Astrocyte (in vitro differentiated cells and primary cell): ENCODE measurements at regions not wholly inside any gene's neighbourhood (a gene's known extent, or its start where the extent isn't known, plus 50 kb on each side); places are given as distances from the start of the nearest gene placed in this dataset.

Source experiments
- DNase-seq: peaks from one replicate; pipeline ENCODE4 v3.0.0-alpha.2; 2010; ENCODE audit warnings: low read depth
- FAIRE-seq: peaks from 2 replicates; lab custom pipeline; 2011; peaks lifted over from hg19 to GRCh38; lab: Jason Lieb, UNC
- H2AFZ ChIP-seq: 2 replicates; pipeline ENCODE4 v1.6.0; 2012; ENCODE audit warnings: low read depth, low read length, inconsistent platforms
- H3K27ac ChIP-seq: 2 replicates; pipeline ENCODE4 v1.5.1; 2011; ENCODE audit warnings: low read depth, low read length, inconsistent platforms
- H3K27me3 ChIP-seq: 2 replicates; pipeline ENCODE4 v1.6.0; 2011; ENCODE audit warnings: low read length, inconsistent platforms; ENCODE audit not compliant: insufficient read depth
- H3K36me3 ChIP-seq: 2 replicates; pipeline ENCODE4 v1.5.1; 2011; ENCODE audit warnings: low read length, inconsistent platforms; ENCODE audit not compliant: insufficient read depth
- H3K4me1 ChIP-seq: 2 replicates; pipeline ENCODE4 v1.5.1; 2011; ENCODE audit warnings: low read length, inconsistent platforms; ENCODE audit not compliant: insufficient read depth
- H3K4me2 ChIP-seq: 2 replicates; pipeline ENCODE4 v1.6.0; 2012; ENCODE audit warnings: low read length, inconsistent platforms
- H3K4me3 ChIP-seq: 2 replicates; pipeline ENCODE4 v1.5.1; 2011; ENCODE audit warnings: low read depth, mild to moderate bottlenecking, low read length, inconsistent platforms; ENCODE audit not compliant: insufficient read depth
- H3K79me2 ChIP-seq: 2 replicates; pipeline ENCODE4 v1.6.0; 2012; ENCODE audit warnings: mild to moderate bottlenecking, low read length, inconsistent platforms; ENCODE audit not compliant: insufficient read depth
- H3K9ac ChIP-seq: 2 replicates; pipeline ENCODE4 v1.6.0; 2012; ENCODE audit warnings: mild to moderate bottlenecking, low read length, inconsistent platforms
- H3K9me3 ChIP-seq: 2 replicates; pipeline ENCODE4 v1.5.1; 2012; ENCODE audit warnings: low read depth, mild to moderate bottlenecking, low read length, inconsistent platforms; ENCODE audit not compliant: insufficient read depth
- H4K20me1 ChIP-seq: 2 replicates; pipeline ENCODE4 v1.6.0; 2012; ENCODE audit warnings: low read length, inconsistent platforms; ENCODE audit not compliant: insufficient read depth
- H3K27ac Mint-ChIP-seq: one replicate; pipeline ENCODE4 v1.8.0; 2021; ENCODE audit warnings: mild to moderate bottlenecking, mixed read lengths; ENCODE audit not compliant: unreplicated experiment
- H3K27me3 Mint-ChIP-seq: one replicate; pipeline ENCODE4 v1.8.0; 2021; ENCODE audit warnings: low read depth, mixed read lengths; ENCODE audit not compliant: unreplicated experiment
- H3K36me3 Mint-ChIP-seq: one replicate; pipeline ENCODE4 v1.8.0; 2021; ENCODE audit warnings: low read depth, mixed read lengths; ENCODE audit not compliant: unreplicated experiment
- H3K4me1 Mint-ChIP-seq: one replicate; pipeline ENCODE4 v1.8.0; 2021; ENCODE audit warnings: low read depth, mixed read lengths; ENCODE audit not compliant: unreplicated experiment
- H3K4me3 Mint-ChIP-seq: one replicate; pipeline ENCODE4 v1.8.0; 2021; ENCODE audit warnings: mild to moderate bottlenecking, moderate library complexity, mixed read lengths; ENCODE audit not compliant: unreplicated experiment
- H3K9me3 Mint-ChIP-seq: one replicate; pipeline ENCODE4 v1.8.0; 2021; ENCODE audit warnings: mild to moderate bottlenecking, mixed read lengths; ENCODE audit not compliant: unreplicated experiment
- CTCF ChIP-seq: IDR thresholded peaks from 2 replicates; pipeline ENCODE4 v1.5.1; 2011; ENCODE audit warnings: low read depth, mild to moderate bottlenecking, inconsistent platforms, low read length, moderate library complexity; ENCODE audit not compliant: insufficient read depth
- EZH2 ChIP-seq: IDR thresholded peaks from 2 replicates; pipeline ENCODE4 v1.6.1; 2012; ENCODE audit warnings: mild to moderate bottlenecking, low read length, inconsistent platforms; ENCODE audit not compliant: insufficient read depth

- no peaks in the 10 kb centered on the region for H3K9me3 ChIP-seq
- H3K27ac ChIP-seq = no peak overlapping the region
- H3K4me1 ChIP-seq = peaks cover 4% of the 10 kb centered on the region
- Mint-ChIP-seq H3K4me1 (peaks cover 27% of the 10 kb centered on the region), H3K27ac (no peak overlapping the region), H3K9me3 (peaks cover 3% of the 10 kb centered on the region), H3K36me3 (peaks cover 14% of the 10 kb centered on the region), H3K4me3 (no peak overlapping the region), H3K27me3 (no peaks in the 10 kb centered on the region)
- H3K36me3 ChIP-seq = no peaks in the 10 kb centered on the region
- no peaks in the 10 kb centered on the region for H4K20me1 ChIP-seq
- no peaks in the 10 kb centered on the region for H3K79me2 ChIP-seq
- FAIRE-seq (no peak), DNase-seq (no peak)
- H3K9ac ChIP-seq = no peak overlapping the region
- no peaks in the 10 kb centered on the region for H3K27me3 ChIP-seq
- no peak overlapping the region for H3K4me2 ChIP-seq
- TF ChIP-seq EZH2 = no peak
- TF ChIP-seq CTCF = no peak
- no peak overlapping the region for H3K4me3 ChIP-seq
- H2AFZ ChIP-seq = no peak overlapping the region
Measured at GRCh38 chr11:92879086-92879485, 90.4 kb upstream of the MTNR1B start.

GRCh38 chr11:92880381-92880780, 89.1 kb upstream of the MTNR1B start:
- Histone ChIP-seq H3K9ac (no peak overlapping the region), H3K27me3 (no peaks in the 10 kb centered on the region), H3K27ac (no peak overlapping the region), H3K4me3 (no peak overlapping the region), H3K36me3 (no peaks in the 10 kb centered on the region), H3K4me2 (peak overlapping the region; percentile 2), H3K9me3 (no peaks in the 10 kb centered on the region), H3K79me2 (no peaks in the 10 kb centered on the region), H2AFZ (no peak overlapping the region), H3K4me1 (peaks cover 4% of the 10 kb centered on the region), H4K20me1 (no peaks in the 10 kb centered on the region)
- Mint-ChIP-seq H3K4me3 (no peak overlapping the region), H3K4me1 (peaks cover 27% of the 10 kb centered on the region), H3K27me3 (no peaks in the 10 kb centered on the region), H3K9me3 (peaks cover 3% of the 10 kb centered on the region), H3K27ac (peak overlapping the region; percentile 75), H3K36me3 (peaks cover 20% of the 10 kb centered on the region)
- TF ChIP-seq EZH2 = no peak
- TF ChIP-seq CTCF = no peak
- DNase-seq (peak; percentile 81), FAIRE-seq (no peak)

GRCh38 chr11:92881940-92882450, 87.5 kb upstream of the MTNR1B start:
- Histone ChIP-seq H3K27me3 (no peaks in the 10 kb centered on the region), H3K36me3 (no peaks in the 10 kb centered on the region), H3K4me1 (peaks cover 4% of the 10 kb centered on the region), H3K9me3 (no peaks in the 10 kb centered on the region), H3K9ac (no peak overlapping the region), H4K20me1 (no peaks in the 10 kb centered on the region), H2AFZ (no peak overlapping the region), H3K4me3 (no peak overlapping the region), H3K27ac (no peak overlapping the region), H3K79me2 (no peaks in the 10 kb centered on the region), H3K4me2 (no peak overlapping the region)
- FAIRE-seq (no peak), DNase-seq (no peak)
- peaks cover 21% of the 10 kb centered on the region for H3K4me1 Mint-ChIP-seq
- no peak overlapping the region for H3K4me3 Mint-ChIP-seq
- no peak for TF ChIP-seq CTCF
- TF ChIP-seq EZH2 = no peak
- no peaks in the 10 kb centered on the region for H3K27me3 Mint-ChIP-seq
- peaks cover 3% of the 10 kb centered on the region for H3K9me3 Mint-ChIP-seq
- no peak overlapping the region for H3K27ac Mint-ChIP-seq
- H3K36me3 Mint-ChIP-seq = peaks cover 20% of the 10 kb centered on the region
